GM23338 (cell line): ENCODE measurements at regions not wholly inside any gene's neighbourhood (a gene's known extent, or its start where the extent isn't known, plus 50 kb on each side); places are given as distances from the start of the nearest gene placed in this dataset.

Experiments used
- ATAC-seq: fragments of 200-7000 bp; cut with Tn5 transposase; 3 replicates; pipeline ENCODE4 v1.9.1; 2020
- DNase-seq: peaks from one replicate; pipeline ENCODE4 v3.0.0-alpha.2; 2015; ENCODE audit warnings: low spot score
- H2AFZ ChIP-seq: fragments of 200-600 bp; sonication (generic); 2 replicates; pipeline ENCODE4 v1.8.0; 2016; ENCODE audit warnings: antibody characterized with exemption, mild to moderate bottlenecking, moderate library complexity
- H3F3A ChIP-seq: fragments of 200-600 bp; sonication (generic); replicated peaks from 2 replicates; pipeline ENCODE4 v1.8.0; 2017; ENCODE audit warnings: antibody characterized with exemption, mixed run types, low read depth
- H3K27ac ChIP-seq: fragments of 200-600 bp; sonication (generic); 2 replicates; pipeline ENCODE4 v1.6.1; 2016; ENCODE audit warnings: low read depth
- H3K27me3 ChIP-seq: fragments of 200-600 bp; sonication (generic); 2 replicates; pipeline ENCODE4 v1.8.0; 2016; ENCODE audit warnings: mild to moderate bottlenecking, mixed run types, moderate library complexity; ENCODE audit not compliant: insufficient read depth
- H3K36me3 ChIP-seq: fragments of 200-600 bp; sonication (generic); 2 replicates; pipeline ENCODE4 v1.8.0; 2016; ENCODE audit warnings: mild to moderate bottlenecking; ENCODE audit not compliant: insufficient read depth
- H3K4me1 ChIP-seq: fragments of 200-600 bp; sonication (generic); 2 replicates; pipeline ENCODE4 v1.8.0; 2016; ENCODE audit warnings: mild to moderate bottlenecking, moderate library complexity; ENCODE audit not compliant: insufficient read depth
- H3K4me2 ChIP-seq: fragments of 200-600 bp; sonication (generic); 2 replicates; pipeline ENCODE4 v1.7.1; 2017; ENCODE audit warnings: mixed run types
- H3K4me3 ChIP-seq: fragments of 200-600 bp; sonication (generic); 2 replicates; pipeline ENCODE4 v1.6.1; 2016; ENCODE audit warnings: mixed run types
- H3K79me2 ChIP-seq: fragments of 200-600 bp; sonication (generic); replicated peaks from 2 replicates; pipeline ENCODE4 v1.8.0; 2017; ENCODE audit warnings: mild to moderate bottlenecking; ENCODE audit not compliant: insufficient read depth
- H3K9me2 ChIP-seq: fragments of 200-600 bp; sonication (generic); 2 replicates; pipeline ENCODE4 v1.8.0; 2017; ENCODE audit not compliant: insufficient read depth
- H4K20me1 ChIP-seq: fragments of 200-600 bp; sonication (generic); replicated peaks from 2 replicates; pipeline ENCODE4 v1.8.0; 2017; ENCODE audit warnings: mild to moderate bottlenecking; ENCODE audit not compliant: insufficient read depth
- H3K27ac Mint-ChIP-seq: 2 replicates; pipeline ENCODE4 v1.8.0; 2020; ENCODE audit warnings: inconsistent platforms, mild to moderate bottlenecking, moderate library complexity, mixed read lengths
- H3K27me3 Mint-ChIP-seq: 3 replicates; pipeline ENCODE4 v1.8.0; 2022; ENCODE audit warnings: low read depth, mild to moderate bottlenecking, moderate library complexity, mixed read lengths, inconsistent platforms; ENCODE audit not compliant: insufficient read depth, poor library complexity
- H3K36me3 Mint-ChIP-seq: 3 replicates; pipeline ENCODE4 v1.8.0; 2021; ENCODE audit warnings: low read depth, mild to moderate bottlenecking, inconsistent platforms, moderate library complexity, mixed read lengths
- H3K4me1 Mint-ChIP-seq: 3 replicates; pipeline ENCODE4 v1.8.0; 2020; ENCODE audit warnings: mild to moderate bottlenecking, inconsistent platforms, mixed read lengths
- H3K4me3 Mint-ChIP-seq: 3 replicates; pipeline ENCODE4 v1.8.0; 2021; ENCODE audit warnings: moderate library complexity, mild to moderate bottlenecking, inconsistent platforms, mixed read lengths
- H3K9me3 Mint-ChIP-seq: 3 replicates; pipeline ENCODE4 v1.8.0; 2020; ENCODE audit warnings: moderate library complexity, mild to moderate bottlenecking, inconsistent platforms, mixed read lengths
- CREB1 ChIP-seq: fragments of 250-450 bp; sonication (Bioruptor Pico); IDR thresholded peaks from 2 replicates; pipeline ENCODE4 v1.5.0; 2020; ENCODE audit warnings: low read depth, mild to moderate bottlenecking, moderate library complexity
- CTCF ChIP-seq, 2 experiments: fragments of 200-600 bp in 1 of 2; sonication (generic) in 1 of 2; conservative IDR thresholded peaks; 2 replicates each; pipeline versions ENCODE4 v1.5.1 to v1.6.1; 2016 to 2017; ENCODE audit warnings: antibody characterized with exemption in 2 of 2, low read depth in 2 of 2, mild to moderate bottlenecking in 2 of 2, moderate library complexity in 1 of 2
- ETS1 ChIP-seq: IDR thresholded peaks from 2 replicates; pipeline ENCODE4 v1.6.1; 2016; ENCODE audit warnings: antibody characterized with exemption
- EZH2 ChIP-seq: fragments of 200-600 bp; sonication (generic); IDR thresholded peaks from one replicate; pipeline ENCODE4 v1.8.0; 2017; ENCODE audit warnings: antibody characterized with exemption, mild to moderate bottlenecking, low read depth; ENCODE audit not compliant: unreplicated experiment
- EZH2phosphoT487 ChIP-seq: fragments of 200-600 bp; sonication (generic); IDR thresholded peaks from one replicate; pipeline ENCODE4 v1.8.1; 2018; ENCODE audit warnings: antibody characterized with exemption; ENCODE audit not compliant: unreplicated experiment
- JUNB ChIP-seq: IDR thresholded peaks from one replicate; pipeline ENCODE4 v1.6.1; 2016; ENCODE audit warnings: antibody characterized with exemption; ENCODE audit not compliant: unreplicated experiment
- NANOG ChIP-seq: IDR thresholded peaks from 2 replicates; pipeline ENCODE4 v1.6.1; 2016; ENCODE audit warnings: antibody characterized with exemption, borderline replicate concordance
- POLR2AphosphoS5 ChIP-seq: IDR thresholded peaks from 2 replicates; pipeline ENCODE4 v1.6.1; 2016; ENCODE audit warnings: antibody characterized with exemption, low read depth
- REST ChIP-seq: IDR thresholded peaks from one replicate; pipeline ENCODE4 v1.6.1; 2018; ENCODE audit warnings: antibody characterized with exemption; ENCODE audit not compliant: unreplicated experiment
- STAT1 ChIP-seq: IDR thresholded peaks from one replicate; pipeline ENCODE4 v1.6.1; 2016; ENCODE audit warnings: antibody characterized with exemption; ENCODE audit not compliant: unreplicated experiment
- ZNF114 ChIP-seq: fragments of 250-450 bp; sonication (Bioruptor Pico); IDR thresholded peaks from 2 replicates; pipeline ENCODE4 v1.5.0; 2020; ENCODE audit warnings: mild to moderate bottlenecking, moderate library complexity
- ZNF331 ChIP-seq: fragments of 250-450 bp; sonication (Bioruptor Pico); IDR thresholded peaks from 2 replicates; pipeline ENCODE4 v1.5.0; 2020; ENCODE audit warnings: low read depth, mild to moderate bottlenecking, moderate library complexity
- ZNF462 ChIP-seq: fragments of 250-450 bp; sonication (Bioruptor Pico); IDR thresholded peaks from 2 replicates; pipeline ENCODE4 v1.5.0; 2020; ENCODE audit warnings: mild to moderate bottlenecking, moderate library complexity

DNA sequence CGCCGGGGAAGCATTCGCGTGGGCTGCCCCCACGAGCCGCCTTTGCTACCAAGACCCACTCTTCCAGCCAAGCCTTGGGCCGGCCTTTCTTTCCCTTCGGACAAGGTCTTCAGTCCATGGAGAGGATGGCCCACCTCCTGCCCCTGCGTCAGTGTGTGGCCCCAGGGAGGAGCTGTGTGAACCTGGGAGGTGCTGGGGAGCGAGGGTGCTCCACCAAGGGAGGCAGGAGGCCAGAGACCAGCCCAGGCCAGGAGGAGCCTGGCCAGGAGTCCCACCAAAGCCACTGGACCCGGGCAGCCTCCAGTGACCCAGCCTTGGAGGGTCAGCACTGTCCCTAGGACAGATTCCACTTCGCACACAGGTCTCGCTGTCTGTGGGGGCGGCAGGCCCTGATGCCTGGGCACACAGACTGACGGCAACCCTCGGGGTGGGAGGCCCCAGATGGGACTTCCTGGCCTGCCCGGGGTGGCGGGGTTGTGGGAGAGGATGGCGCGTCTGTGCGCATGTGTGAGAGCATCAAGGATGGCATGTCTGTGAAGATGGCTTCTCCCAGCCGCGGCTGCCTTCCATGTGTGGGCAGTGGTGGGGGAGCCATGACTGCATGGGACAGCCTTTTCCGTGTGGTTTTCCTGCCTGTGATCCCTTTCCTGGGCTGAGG lies 113.3 kb upstream of the LPCAT1 start:
- no peaks in the 10 kb centered on the region for H4K20me1 ChIP-seq
- H3K4me1 ChIP-seq = peaks cover 3% of the 10 kb centered on the region
- no peak overlapping the region for H3K27ac Mint-ChIP-seq
- H3K27me3 Mint-ChIP-seq = peaks cover 16% of the 10 kb centered on the region
- no peak overlapping the region for H3K4me3 ChIP-seq
- H3K4me1 Mint-ChIP-seq = peaks cover 26% of the 10 kb centered on the region
- H2AFZ ChIP-seq = no peak overlapping the region
- H3K4me2 ChIP-seq = no peak overlapping the region
- no peaks in the 10 kb centered on the region for H3K9me3 Mint-ChIP-seq
- H3F3A ChIP-seq = no peaks in the 10 kb centered on the region
- ATAC-seq (no peak), DNase-seq (no peak)
- H3K79me2 ChIP-seq = no peaks in the 10 kb centered on the region
- no peak overlapping the region for H3K27ac ChIP-seq
- no peaks in the 10 kb centered on the region for H3K36me3 ChIP-seq
- TF ChIP-seq CTCF (conservative IDR thresholded peaks at IDR 0.05; ENCODE audit: low read depth in 2 of 2) (no peak), STAT1 (no peak), REST (no peak), NANOG (no peak), ZNF114 (CRISPR knock-in tag) (no peak), EZH2phosphoT487 (no peak), POLR2AphosphoS5 (no peak), JUNB (no peak), EZH2 (no peak), ZNF331 (CRISPR knock-in tag) (no peak), CREB1 (CRISPR knock-in tag) (no peak), ZNF462 (CRISPR knock-in tag) (no peak), ETS1 (no peak)
- no peak overlapping the region for H3K4me3 Mint-ChIP-seq
- no peaks in the 10 kb centered on the region for H3K27me3 ChIP-seq
- no peaks in the 10 kb centered on the region for H3K9me2 ChIP-seq
- H3K36me3 Mint-ChIP-seq = no peaks in the 10 kb centered on the region
